HG02642 (cell line): ENCODE measurements at regions not wholly inside any gene's neighbourhood (a gene's known extent, or its start where the extent isn't known, plus 50 kb on each side); places are given as distances from the start of the nearest gene placed in this dataset.
A peak's percentile ranks its signal among the peaks of the same experiment; 100 is the strongest.
"Not testable (repeated sequence)": the region's sequence is repeated elsewhere in the genome, so short reads cannot be mapped to it uniquely, and the experiment has no call there.

Experiments
- ATAC-seq: cut with Tn5 transposase; IDR thresholded peaks from one replicate; pipeline ENCODE4 v1.9.1; 2021; ENCODE audit warnings: mild to moderate bottlenecking; ENCODE audit not compliant: unreplicated experiment, poor library complexity

GRCh38 chr6:97347111-97347510 is 64.1 kb upstream of the MMS22L start:
- ATAC-seq, result no peak

DNA sequence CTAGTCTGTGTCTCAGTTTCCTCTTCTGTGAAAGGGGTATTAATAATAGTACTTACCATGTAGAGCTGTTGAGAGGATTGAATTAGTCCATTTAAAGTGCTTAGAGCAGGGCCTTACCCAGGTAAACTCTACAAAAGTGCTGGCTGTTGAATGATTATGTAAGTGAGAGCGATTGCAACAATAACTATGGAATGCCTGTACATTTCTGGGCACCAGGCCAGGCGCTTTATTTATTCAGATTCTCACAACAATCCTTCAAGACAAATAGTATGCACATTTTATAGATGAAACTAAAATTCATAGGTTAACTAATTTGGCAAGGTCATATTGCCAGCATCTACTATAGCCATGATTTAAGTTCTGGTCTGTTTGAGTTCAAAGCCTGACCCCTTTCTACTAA is 78.3 kb upstream of the MMS22L start:
- no peak for ATAC-seq

DNA sequence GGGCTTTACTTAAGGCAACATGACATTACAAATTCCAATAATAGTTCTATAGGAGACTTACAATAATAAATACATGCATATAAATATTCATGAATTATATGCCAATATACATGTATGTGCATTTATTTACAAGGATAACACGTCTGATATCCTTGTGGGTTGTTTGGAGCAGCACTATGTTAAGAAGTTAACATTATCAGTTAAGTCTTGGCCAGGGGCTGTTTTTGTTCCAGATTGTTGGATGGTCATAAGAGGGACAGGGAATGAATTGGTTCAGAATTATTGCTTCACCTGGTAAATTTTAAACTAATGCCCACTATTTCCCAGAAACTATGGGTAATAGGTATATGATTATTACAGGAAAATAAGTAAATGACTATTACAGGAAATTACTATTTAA is 81.3 kb upstream of the MMS22L start:
- ATAC-seq, result no peak

GRCh38 chr6:97382071-97382470 is 99.1 kb upstream of the MMS22L start:
- ATAC-seq, result not testable (repeated sequence)

DNA sequence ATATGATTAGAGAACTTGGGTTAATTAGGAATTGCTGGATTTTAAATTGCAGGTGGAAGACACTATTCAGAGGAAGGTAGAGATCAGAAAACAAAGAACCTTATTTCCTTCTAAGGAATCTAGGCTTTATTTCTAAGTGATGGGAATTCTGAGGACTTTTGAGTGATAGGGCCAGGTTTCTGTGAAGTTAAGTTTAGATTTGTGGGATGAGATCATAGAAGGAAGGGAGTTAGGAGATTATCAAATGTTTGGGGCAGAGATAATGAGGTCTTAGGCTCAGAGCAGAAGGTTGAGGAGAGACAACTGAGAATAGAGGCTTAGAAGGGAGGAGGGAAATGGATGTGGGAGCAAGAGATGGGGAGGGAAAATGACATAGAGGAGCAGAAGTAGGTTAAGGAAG is 109.7 kb upstream of the MMS22L start:
- no peak for ATAC-seq

- ATAC-seq, result peak; percentile 91
These were observed 111.2 kb upstream of the MMS22L start for GRCh38 chr6:97394160-97394748.

GRCh38 chr6:97396880-97397279 is 113.9 kb upstream of the MMS22L start:
- no peak for ATAC-seq

DNA sequence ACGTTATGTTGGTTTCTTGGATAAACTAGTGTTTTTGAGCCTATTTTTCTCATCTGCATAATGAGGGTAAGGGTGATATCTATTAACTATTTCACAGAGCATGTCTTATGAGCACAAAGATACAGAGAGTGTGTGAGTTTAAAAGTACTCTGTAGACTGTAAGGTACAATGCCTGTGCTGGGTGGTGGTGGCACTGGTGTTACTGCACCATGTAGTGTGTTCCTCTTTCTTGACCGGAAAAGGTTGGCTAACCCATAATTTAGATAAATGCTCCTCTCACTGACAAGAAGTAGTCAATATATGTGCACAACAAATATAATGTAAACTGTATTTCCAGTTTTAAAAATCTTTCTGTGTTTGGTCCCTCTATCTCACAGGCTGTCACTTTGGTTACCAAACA is 116.2 kb upstream of the MMS22L start:
- ATAC-seq, result no peak

DNA sequence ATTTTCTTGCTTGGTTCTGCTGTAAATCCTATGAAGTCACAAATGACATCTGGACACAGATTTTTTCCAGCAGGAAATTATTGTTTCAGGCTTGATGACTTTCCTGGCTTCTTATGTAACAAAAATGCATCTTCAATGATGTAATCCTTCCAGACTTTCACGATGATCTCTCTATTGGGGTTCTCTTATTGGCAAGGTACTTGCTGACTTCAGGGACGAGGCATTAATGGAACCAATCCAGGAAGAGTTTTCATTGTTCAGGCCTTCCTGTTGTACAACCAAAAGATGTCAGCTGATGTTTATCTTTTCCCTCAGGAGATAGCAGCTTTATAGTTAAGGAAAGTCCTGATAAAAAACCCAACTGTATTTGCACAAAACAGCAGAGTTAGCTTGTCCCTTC is 118.5 kb upstream of the MMS22L start:
- no peak for ATAC-seq

GRCh38 chr6:97405818-97406409 is 122.9 kb upstream of the MMS22L start:
- ATAC-seq, result no peak

GRCh38 chr6:97406633-97407032 is 123.6 kb upstream of the MMS22L start:
- ATAC-seq, result no peak

DNA sequence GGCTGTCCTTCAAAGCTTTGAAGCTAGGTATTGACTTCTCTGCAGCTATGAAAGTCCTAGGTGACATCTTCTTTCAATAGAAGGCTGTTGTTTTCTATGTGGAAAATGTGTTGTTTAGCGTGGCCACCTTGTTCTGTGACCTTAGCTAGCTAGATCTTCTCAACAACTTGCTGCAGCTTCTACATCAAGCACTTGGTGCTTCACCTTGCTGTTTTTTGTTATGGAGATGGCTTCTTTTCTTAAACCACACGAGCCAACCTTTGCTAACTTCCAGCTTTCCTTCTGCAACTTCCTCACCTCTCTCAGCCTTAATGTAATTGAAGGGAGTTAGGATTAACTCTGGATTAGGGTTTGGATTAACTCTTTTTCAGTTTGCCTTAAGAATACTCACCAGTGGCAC is 128.6 kb upstream of the MMS22L start:
- ATAC-seq, result no peak

DNA sequence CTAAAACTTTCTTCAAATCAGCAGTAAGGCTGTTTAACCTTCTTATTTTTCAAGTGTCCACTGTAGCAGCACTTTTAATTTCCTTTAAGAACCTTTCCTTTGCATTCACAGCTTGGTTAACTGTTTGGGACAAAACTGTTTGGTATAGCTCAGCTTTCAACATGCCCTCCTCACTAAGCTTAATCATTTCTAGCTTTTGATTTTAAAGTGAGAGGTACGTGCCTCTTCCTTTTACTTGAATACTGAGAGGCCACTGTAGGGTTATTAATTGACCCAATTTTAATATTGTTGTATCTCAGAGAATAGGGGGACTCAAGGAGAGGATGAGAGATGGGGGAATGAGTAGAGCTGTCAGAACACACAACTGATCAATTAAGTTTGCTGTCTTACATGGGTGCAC is 129.5 kb upstream of the MMS22L start:
- no peak for ATAC-seq

GRCh38 chr6:97422171-97422570 is 139.2 kb upstream of the MMS22L start:
- ATAC-seq, result no peak

GRCh38 chr6:97423190-97423589 is 140.2 kb upstream of the MMS22L start:
- ATAC-seq, result peak; percentile 71

DNA sequence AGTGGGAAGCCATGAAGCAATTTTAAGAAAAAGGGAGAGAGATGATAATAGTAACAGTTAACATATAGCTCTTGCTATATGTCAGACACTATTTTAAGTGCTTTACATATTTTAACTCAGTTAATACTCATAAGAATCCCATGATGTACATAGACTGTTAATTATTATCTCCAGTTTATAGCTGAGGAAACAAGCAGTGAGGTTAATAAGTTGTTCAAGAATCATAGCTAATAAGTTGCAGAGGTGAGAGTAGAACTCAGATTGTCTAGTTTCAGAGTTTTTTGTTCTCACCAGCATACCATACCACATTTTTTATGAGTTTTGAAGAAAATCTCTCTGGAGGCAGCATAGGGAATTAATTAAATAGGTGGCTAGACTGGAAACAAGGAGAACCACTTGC is 144.6 kb upstream of the MMS22L start:
- ATAC-seq, result peak; percentile 75

- ATAC-seq, result peak; percentile 63
These were observed 154.1 kb upstream of the MMS22L start for GRCh38 chr6:97437087-97437486.

GRCh38 chr6:97438011-97438671 is 155.1 kb upstream of the MMS22L start:
- no peak for ATAC-seq

DNA sequence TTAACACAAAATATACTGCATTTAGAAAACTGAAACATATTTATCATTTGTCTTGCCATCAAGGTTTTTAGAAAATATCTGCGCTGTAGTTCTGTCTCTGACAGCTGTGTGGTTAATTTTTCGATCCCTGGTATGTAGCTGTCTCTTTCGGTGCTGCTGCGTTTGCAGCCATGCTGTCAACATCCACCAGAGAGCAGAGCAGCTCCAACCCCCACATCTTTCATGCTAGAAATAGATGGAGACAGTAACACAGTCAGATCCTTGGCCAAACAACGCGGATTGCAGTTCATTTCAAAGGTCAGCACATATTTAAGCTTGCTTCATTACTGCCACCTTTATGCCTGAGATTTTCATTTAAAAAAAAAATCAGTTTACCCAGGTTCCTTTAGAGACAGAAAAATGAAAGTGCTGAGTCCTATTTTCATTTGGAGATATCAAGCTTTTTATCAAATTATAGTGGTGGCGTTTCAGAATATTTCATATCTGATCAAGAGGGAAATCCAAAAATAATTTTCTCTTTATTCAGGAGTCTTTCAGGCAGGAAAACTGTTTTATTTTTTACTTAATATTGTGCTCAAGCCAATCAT is 157.7 kb upstream of the MMS22L start:
- no peak for ATAC-seq

GRCh38 chr6:97443408-97444080 is 160.5 kb upstream of the MMS22L start:
- no peak for ATAC-seq

DNA sequence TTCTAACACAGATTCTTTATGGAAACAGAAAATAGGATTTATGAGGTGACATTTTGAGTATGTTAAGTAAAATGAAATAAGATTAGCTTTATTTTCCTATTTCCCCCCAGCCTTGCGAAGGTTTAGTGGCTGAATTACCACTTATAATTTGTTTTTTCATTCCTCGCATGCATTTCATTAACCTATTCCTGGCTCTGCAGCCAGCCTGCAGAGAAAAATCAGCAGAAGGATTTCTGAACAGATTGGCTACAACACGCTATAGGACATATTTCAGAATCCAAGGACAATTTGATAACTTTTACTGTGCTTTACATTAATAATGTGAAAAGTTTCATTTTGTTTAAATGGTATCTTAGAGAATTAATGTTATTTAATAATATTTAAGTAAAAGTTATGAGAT is 162.4 kb upstream of the MMS22L start:
- no peak for ATAC-seq
